HG02678 (cell line): ENCODE measurements at regions not wholly inside any gene's neighbourhood (a gene's known extent, or its start where the extent isn't known, plus 50 kb on each side); places are given as distances from the start of the nearest gene placed in this dataset.

Source experiments
- ATAC-seq: cut with Tn5 transposase; IDR thresholded peaks from one replicate; pipeline ENCODE4 v1.9.1; 2021; ENCODE audit warnings: mild to moderate bottlenecking, moderate library complexity; ENCODE audit not compliant: unreplicated experiment

GRCh38 chr10:121096617-121097431 lies 245.7 kb downstream of the WDR11 start:
- ATAC-seq: no peak

GRCh38 chr10:121098211-121098610 lies 247.0 kb downstream of the WDR11 start:
- no peak for ATAC-seq

- ATAC-seq: no peak
Observed at GRCh38 chr10:121098751-121099150, 247.6 kb downstream of the WDR11 start.

GRCh38 chr10:121099181-121099580 lies 248.0 kb downstream of the WDR11 start:
- ATAC-seq: no peak

- ATAC-seq: no peak
Observed at GRCh38 chr10:121099592-121099991, 248.4 kb downstream of the WDR11 start.

- no peak for ATAC-seq
Observed at GRCh38 chr10:121101561-121101960, 250.4 kb downstream of the WDR11 start.

- no peak for ATAC-seq
Observed at GRCh38 chr10:121102706-121103105, 251.5 kb downstream of the WDR11 start.

GRCh38 chr10:121104476-121105111 lies 253.4 kb downstream of the WDR11 start:
- ATAC-seq: no peak

- ATAC-seq: no peak
Observed at GRCh38 chr10:121106611-121107010, 255.4 kb downstream of the WDR11 start.

GRCh38 chr10:121108051-121108450 lies 256.9 kb downstream of the WDR11 start:
- ATAC-seq: no peak

- ATAC-seq: no peak
Observed at GRCh38 chr10:121110369-121110768, 259.2 kb downstream of the WDR11 start.

- no peak for ATAC-seq
Observed at GRCh38 chr10:121112136-121112535, 261.0 kb downstream of the WDR11 start.

- no peak for ATAC-seq
Observed at GRCh38 chr10:121112579-121113384, 261.6 kb downstream of the WDR11 start.

- no peak for ATAC-seq
Observed at GRCh38 chr10:121113385-121113696, 262.2 kb downstream of the WDR11 start.

GRCh38 chr10:121113911-121114310 lies 262.7 kb downstream of the WDR11 start:
- ATAC-seq: no peak

- no peak for ATAC-seq
Observed at GRCh38 chr10:121115154-121115553, 264.0 kb downstream of the WDR11 start.

GRCh38 chr10:121121462-121121861 lies 270.3 kb downstream of the WDR11 start:
- no peak for ATAC-seq

GRCh38 chr10:121127151-121127906 lies 276.2 kb downstream of the WDR11 start:
- ATAC-seq: no peak

GRCh38 chr10:121128164-121128563 lies 277.0 kb downstream of the WDR11 start:
- no peak for ATAC-seq

GRCh38 chr10:121129266-121129665 lies 278.1 kb downstream of the WDR11 start:
- no peak for ATAC-seq

GRCh38 chr10:121130382-121130781 lies 279.2 kb downstream of the WDR11 start:
- ATAC-seq: no peak
